WTC11 (cell line): ENCODE measurements at regions not wholly inside any gene's neighbourhood (a gene's known extent, or its start where the extent isn't known, plus 50 kb on each side); places are given as distances from the start of the nearest gene placed in this dataset.

ENCODE experiments used
- CTCF ChIP-seq: fragments of 200-600 bp; IDR thresholded peaks from 2 replicates; pipeline ENCODE4 v1.8.0; 2022; ENCODE audit warnings: antibody characterized with exemption
- NFYB ChIP-seq: sonication (generic); formaldehyde crosslinking; conservative IDR thresholded peaks from 2 replicates; pipeline ENCODE4 v1.8.0; 2022; ENCODE audit warnings: low read depth, missing genetic modification reagents
- ZNF138 ChIP-seq: sonication (generic); formaldehyde crosslinking; conservative IDR thresholded peaks from 2 replicates; pipeline ENCODE4 v1.8.1; 2022; ENCODE audit warnings: mild to moderate bottlenecking, moderate library complexity, missing genetic modification reagents
- TF ChIP-seq, protein P1 (sequence below): sonication (generic); formaldehyde crosslinking; IDR thresholded peaks from 2 replicates; pipeline ENCODE4 v1.8.1; 2023; ENCODE audit warnings: mild to moderate bottlenecking, missing genetic modification reagents
- TF ChIP-seq, protein P2 (sequence below): sonication (generic); formaldehyde crosslinking; IDR thresholded peaks from 2 replicates; pipeline ENCODE4 v1.8.1; 2023; ENCODE audit warnings: mild to moderate bottlenecking, moderate library complexity, missing genetic modification reagents

DNA sequence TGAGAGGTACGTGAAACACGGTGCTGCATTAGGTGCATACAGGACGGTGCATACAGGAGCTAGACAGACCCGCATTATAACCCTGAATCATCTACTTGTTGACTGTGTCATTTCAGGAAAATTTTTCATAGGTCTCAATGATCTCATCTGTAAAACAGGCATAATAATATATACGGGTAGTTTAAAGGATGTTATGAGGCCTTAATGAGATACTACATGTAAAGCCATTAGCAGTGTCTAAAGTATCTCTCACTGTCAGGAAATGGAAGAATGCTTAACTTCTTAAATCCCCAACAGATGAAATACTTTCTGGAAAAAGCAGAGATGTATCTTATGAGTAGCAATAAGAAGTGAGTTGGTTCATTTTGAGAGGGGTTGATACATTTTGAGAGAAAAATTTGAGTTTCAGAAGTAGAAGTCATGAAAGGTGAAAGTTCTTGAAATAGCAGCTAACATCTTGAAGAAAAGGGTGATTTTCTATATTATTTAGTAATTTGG lies 669.6 kb downstream of the PTPRC start:
- TF ChIP-seq CTCF (no peak), NFYB (no peak), ZNF138 (CRISPR knock-in tag) (no peak)
- TF ChIP-seq, protein P1, sequence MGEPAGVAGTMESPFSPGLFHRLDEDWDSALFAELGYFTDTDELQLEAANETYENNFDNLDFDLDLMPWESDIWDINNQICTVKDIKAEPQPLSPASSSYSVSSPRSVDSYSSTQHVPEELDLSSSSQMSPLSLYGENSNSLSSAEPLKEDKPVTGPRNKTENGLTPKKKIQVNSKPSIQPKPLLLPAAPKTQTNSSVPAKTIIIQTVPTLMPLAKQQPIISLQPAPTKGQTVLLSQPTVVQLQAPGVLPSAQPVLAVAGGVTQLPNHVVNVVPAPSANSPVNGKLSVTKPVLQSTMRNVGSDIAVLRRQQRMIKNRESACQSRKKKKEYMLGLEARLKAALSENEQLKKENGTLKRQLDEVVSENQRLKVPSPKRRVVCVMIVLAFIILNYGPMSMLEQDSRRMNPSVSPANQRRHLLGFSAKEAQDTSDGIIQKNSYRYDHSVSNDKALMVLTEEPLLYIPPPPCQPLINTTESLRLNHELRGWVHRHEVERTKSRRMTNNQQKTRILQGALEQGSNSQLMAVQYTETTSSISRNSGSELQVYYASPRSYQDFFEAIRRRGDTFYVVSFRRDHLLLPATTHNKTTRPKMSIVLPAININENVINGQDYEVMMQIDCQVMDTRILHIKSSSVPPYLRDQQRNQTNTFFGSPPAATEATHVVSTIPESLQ (CRISPR knock-in tag): no peak
- TF ChIP-seq, protein P2, sequence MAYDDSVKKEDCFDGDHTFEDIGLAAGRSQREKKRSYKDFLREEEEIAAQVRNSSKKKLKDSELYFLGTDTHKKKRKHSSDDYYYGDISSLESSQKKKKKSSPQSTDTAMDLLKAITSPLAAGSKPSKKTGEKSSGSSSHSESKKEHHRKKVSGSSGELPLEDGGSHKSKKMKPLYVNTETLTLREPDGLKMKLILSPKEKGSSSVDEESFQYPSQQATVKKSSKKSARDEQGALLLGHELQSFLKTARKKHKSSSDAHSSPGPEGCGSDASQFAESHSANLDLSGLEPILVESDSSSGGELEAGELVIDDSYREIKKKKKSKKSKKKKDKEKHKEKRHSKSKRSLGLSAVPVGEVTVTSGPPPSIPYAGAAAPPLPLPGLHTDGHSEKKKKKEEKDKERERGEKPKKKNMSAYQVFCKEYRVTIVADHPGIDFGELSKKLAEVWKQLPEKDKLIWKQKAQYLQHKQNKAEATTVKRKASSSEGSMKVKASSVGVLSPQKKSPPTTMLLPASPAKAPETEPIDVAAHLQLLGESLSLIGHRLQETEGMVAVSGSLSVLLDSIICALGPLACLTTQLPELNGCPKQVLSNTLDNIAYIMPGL (CRISPR knock-in tag): no peak
